Bronchial epithelial cell (primary cell): ENCODE measurements at regions not wholly inside any gene's neighbourhood (a gene's known extent, or its start where the extent isn't known, plus 50 kb on each side); places are given as distances from the start of the nearest gene placed in this dataset.

Experiments
- DNase-seq: peaks from one replicate; pipeline ENCODE4 v3.0.0-alpha.2; 2010; ENCODE audit warnings: low read depth
- FAIRE-seq: peaks from 2 replicates; lab custom pipeline; 2011; peaks lifted over from hg19 to GRCh38; lab: Jason Lieb, UNC
- H3K27me3 ChIP-seq: 2 replicates; pipeline ENCODE4 v1.5.1; 2011; ENCODE audit warnings: low read length; ENCODE audit not compliant: control insufficient read depth, insufficient read depth
- H3K36me3 ChIP-seq: 2 replicates; pipeline ENCODE4 v1.5.1; 2011; ENCODE audit warnings: low read length; ENCODE audit not compliant: control insufficient read depth, insufficient read depth
- H3K4me3 ChIP-seq: 2 replicates; pipeline ENCODE4 v1.5.1; 2011; ENCODE audit warnings: mild to moderate bottlenecking, low read depth, low read length, control low read depth
- CTCF ChIP-seq: IDR thresholded peaks from 2 replicates; pipeline ENCODE4 v1.5.1; 2011; ENCODE audit warnings: mild to moderate bottlenecking, moderate library complexity, low read length, control low read depth, inconsistent platforms; ENCODE audit not compliant: insufficient read depth, severe bottlenecking

GRCh38 chr11:70918242-70918641 lies 334.1 kb downstream of the SHANK2 start:
- H3K36me3 ChIP-seq: no peaks in the 10 kb centered on the region
- no peak for TF ChIP-seq CTCF
- no peak overlapping the region for H3K4me3 ChIP-seq
- FAIRE-seq (no peak), DNase-seq (no peak)
- no peaks in the 10 kb centered on the region for H3K27me3 ChIP-seq

GRCh38 chr11:70921804-70922203 lies 330.6 kb downstream of the SHANK2 start:
- no peak for FAIRE-seq
- TF ChIP-seq CTCF: no peak
- no peak overlapping the region for H3K4me3 ChIP-seq
- H3K27me3 ChIP-seq: no peaks in the 10 kb centered on the region
- DNase-seq: no peak
- no peaks in the 10 kb centered on the region for H3K36me3 ChIP-seq

- no peak for TF ChIP-seq CTCF
- no peaks in the 10 kb centered on the region for H3K27me3 ChIP-seq
- no peak for DNase-seq
- FAIRE-seq: no peak
- H3K36me3 ChIP-seq: no peaks in the 10 kb centered on the region
- H3K4me3 ChIP-seq: no peak overlapping the region
Measured at GRCh38 chr11:70924108-70924507, 328.3 kb downstream of the SHANK2 start.

- H3K4me3 ChIP-seq: no peak overlapping the region
- no peak for DNase-seq
- no peaks in the 10 kb centered on the region for H3K36me3 ChIP-seq
- H3K27me3 ChIP-seq: no peaks in the 10 kb centered on the region
- TF ChIP-seq CTCF: no peak
- no peak for FAIRE-seq
Measured at GRCh38 chr11:70925238-70925637, 327.1 kb downstream of the SHANK2 start.

GRCh38 chr11:70926543-70927201 lies 325.7 kb downstream of the SHANK2 start:
- Histone ChIP-seq H3K4me3 (no peak overlapping the region), H3K27me3 (no peaks in the 10 kb centered on the region), H3K36me3 (no peaks in the 10 kb centered on the region)
- DNase-seq: no peak
- TF ChIP-seq CTCF: no peak
- no peak for FAIRE-seq
